PFSK-1 (cell line): ENCODE measurements at regions not wholly inside any gene's neighbourhood (a gene's known extent, or its start where the extent isn't known, plus 50 kb on each side); places are given as distances from the start of the nearest gene placed in this dataset.

Experiments used
- POLR2AphosphoS5 ChIP-seq: IDR thresholded peaks from 2 replicates; pipeline ENCODE4 v1.6.1; 2012; ENCODE audit warnings: low read depth, mild to moderate bottlenecking, control low read depth, low read length, moderate library complexity
- REST ChIP-seq, 2 experiments: IDR thresholded peaks; 2 replicates each; pipeline versions ENCODE4 v1.6.1 to v1.8.0; 2011 to 2012; ENCODE audit warnings: low read depth in 2 of 2, low read length in 2 of 2, control low read depth in 1 of 2, inconsistent platforms in 1 of 2, mild to moderate bottlenecking in 1 of 2, moderate library complexity in 1 of 2; ENCODE audit not compliant: insufficient read depth in 1 of 2

DNA sequence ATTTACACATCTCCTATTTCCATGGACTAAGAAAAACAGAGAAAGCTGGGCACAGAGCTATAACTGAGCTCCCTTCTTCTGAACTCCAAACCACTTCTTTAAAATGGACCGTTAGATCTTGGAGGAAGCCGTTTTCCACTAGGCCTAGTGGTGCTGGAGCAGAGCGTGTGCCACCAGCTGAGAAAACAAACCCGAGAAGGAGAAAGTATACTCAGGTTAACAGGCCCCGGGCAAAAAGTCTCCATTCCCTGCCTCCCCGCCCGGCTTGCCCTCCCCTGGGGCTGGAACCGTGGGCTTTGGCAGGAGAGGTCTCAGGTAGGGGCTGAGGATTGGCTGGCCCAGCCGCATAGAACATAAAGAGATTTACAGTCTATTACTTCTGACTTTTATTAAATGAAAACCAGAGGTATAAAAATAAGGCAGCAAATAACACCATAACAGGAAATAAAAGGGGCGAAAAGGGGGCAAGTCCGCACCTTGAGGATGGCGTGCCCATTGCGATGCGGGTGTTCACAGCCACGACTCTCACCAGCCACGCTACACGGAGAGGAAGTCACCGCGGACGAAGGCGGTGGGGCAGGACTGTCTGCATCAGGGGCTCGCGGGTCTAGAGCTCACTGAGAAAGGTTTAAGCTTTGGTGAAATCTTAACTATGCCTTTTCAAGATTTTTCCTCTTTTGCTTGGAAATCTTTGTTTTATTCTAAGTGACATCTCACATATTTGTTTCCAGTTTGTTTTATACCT, 191.2 kb upstream of the GMDS start:
- TF ChIP-seq POLR2AphosphoS5 (no peak), REST (IDR thresholded peaks at IDR 0.05; ENCODE audit: insufficient read depth in 1 of 2, low read depth in 2 of 2, low read length in 2 of 2) (no peak)
